GM23338 (cell line): ENCODE measurements at regions not wholly inside any gene's neighbourhood (a gene's known extent, or its start where the extent isn't known, plus 50 kb on each side); places are given as distances from the start of the nearest gene placed in this dataset.

Experiments used
- ATAC-seq: fragments of 200-7000 bp; cut with Tn5 transposase; 3 replicates; pipeline ENCODE4 v1.9.1; 2020
- DNase-seq: peaks from one replicate; pipeline ENCODE4 v3.0.0-alpha.2; 2015; ENCODE audit warnings: low spot score
- H2AFZ ChIP-seq: fragments of 200-600 bp; sonication (generic); 2 replicates; pipeline ENCODE4 v1.8.0; 2016; ENCODE audit warnings: antibody characterized with exemption, mild to moderate bottlenecking, moderate library complexity
- H3F3A ChIP-seq: fragments of 200-600 bp; sonication (generic); replicated peaks from 2 replicates; pipeline ENCODE4 v1.8.0; 2017; ENCODE audit warnings: antibody characterized with exemption, mixed run types, low read depth
- H3K27ac ChIP-seq: fragments of 200-600 bp; sonication (generic); 2 replicates; pipeline ENCODE4 v1.6.1; 2016; ENCODE audit warnings: low read depth
- H3K27me3 ChIP-seq: fragments of 200-600 bp; sonication (generic); 2 replicates; pipeline ENCODE4 v1.8.0; 2016; ENCODE audit warnings: mild to moderate bottlenecking, mixed run types, moderate library complexity; ENCODE audit not compliant: insufficient read depth
- H3K36me3 ChIP-seq: fragments of 200-600 bp; sonication (generic); 2 replicates; pipeline ENCODE4 v1.8.0; 2016; ENCODE audit warnings: mild to moderate bottlenecking; ENCODE audit not compliant: insufficient read depth
- H3K4me1 ChIP-seq: fragments of 200-600 bp; sonication (generic); 2 replicates; pipeline ENCODE4 v1.8.0; 2016; ENCODE audit warnings: mild to moderate bottlenecking, moderate library complexity; ENCODE audit not compliant: insufficient read depth
- H3K4me2 ChIP-seq: fragments of 200-600 bp; sonication (generic); 2 replicates; pipeline ENCODE4 v1.7.1; 2017; ENCODE audit warnings: mixed run types
- H3K4me3 ChIP-seq: fragments of 200-600 bp; sonication (generic); 2 replicates; pipeline ENCODE4 v1.6.1; 2016; ENCODE audit warnings: mixed run types
- H3K79me2 ChIP-seq: fragments of 200-600 bp; sonication (generic); replicated peaks from 2 replicates; pipeline ENCODE4 v1.8.0; 2017; ENCODE audit warnings: mild to moderate bottlenecking; ENCODE audit not compliant: insufficient read depth
- H3K9me2 ChIP-seq: fragments of 200-600 bp; sonication (generic); 2 replicates; pipeline ENCODE4 v1.8.0; 2017; ENCODE audit not compliant: insufficient read depth
- H4K20me1 ChIP-seq: fragments of 200-600 bp; sonication (generic); replicated peaks from 2 replicates; pipeline ENCODE4 v1.8.0; 2017; ENCODE audit warnings: mild to moderate bottlenecking; ENCODE audit not compliant: insufficient read depth
- H3K27ac Mint-ChIP-seq: 2 replicates; pipeline ENCODE4 v1.8.0; 2020; ENCODE audit warnings: inconsistent platforms, mild to moderate bottlenecking, moderate library complexity, mixed read lengths
- H3K27me3 Mint-ChIP-seq: 3 replicates; pipeline ENCODE4 v1.8.0; 2022; ENCODE audit warnings: low read depth, mild to moderate bottlenecking, moderate library complexity, mixed read lengths, inconsistent platforms; ENCODE audit not compliant: insufficient read depth, poor library complexity
- H3K36me3 Mint-ChIP-seq: 3 replicates; pipeline ENCODE4 v1.8.0; 2021; ENCODE audit warnings: low read depth, mild to moderate bottlenecking, inconsistent platforms, moderate library complexity, mixed read lengths
- H3K4me1 Mint-ChIP-seq: 3 replicates; pipeline ENCODE4 v1.8.0; 2020; ENCODE audit warnings: mild to moderate bottlenecking, inconsistent platforms, mixed read lengths
- H3K4me3 Mint-ChIP-seq: 3 replicates; pipeline ENCODE4 v1.8.0; 2021; ENCODE audit warnings: moderate library complexity, mild to moderate bottlenecking, inconsistent platforms, mixed read lengths
- H3K9me3 Mint-ChIP-seq: 3 replicates; pipeline ENCODE4 v1.8.0; 2020; ENCODE audit warnings: moderate library complexity, mild to moderate bottlenecking, inconsistent platforms, mixed read lengths
- CREB1 ChIP-seq: fragments of 250-450 bp; sonication (Bioruptor Pico); IDR thresholded peaks from 2 replicates; pipeline ENCODE4 v1.5.0; 2020; ENCODE audit warnings: low read depth, mild to moderate bottlenecking, moderate library complexity
- CTCF ChIP-seq, 2 experiments: fragments of 200-600 bp in 1 of 2; sonication (generic) in 1 of 2; conservative IDR thresholded peaks; 2 replicates each; pipeline versions ENCODE4 v1.5.1 to v1.6.1; 2016 to 2017; ENCODE audit warnings: antibody characterized with exemption in 2 of 2, low read depth in 2 of 2, mild to moderate bottlenecking in 2 of 2, moderate library complexity in 1 of 2
- ETS1 ChIP-seq: IDR thresholded peaks from 2 replicates; pipeline ENCODE4 v1.6.1; 2016; ENCODE audit warnings: antibody characterized with exemption
- EZH2 ChIP-seq: fragments of 200-600 bp; sonication (generic); IDR thresholded peaks from one replicate; pipeline ENCODE4 v1.8.0; 2017; ENCODE audit warnings: antibody characterized with exemption, mild to moderate bottlenecking, low read depth; ENCODE audit not compliant: unreplicated experiment
- EZH2phosphoT487 ChIP-seq: fragments of 200-600 bp; sonication (generic); IDR thresholded peaks from one replicate; pipeline ENCODE4 v1.8.1; 2018; ENCODE audit warnings: antibody characterized with exemption; ENCODE audit not compliant: unreplicated experiment
- JUNB ChIP-seq: IDR thresholded peaks from one replicate; pipeline ENCODE4 v1.6.1; 2016; ENCODE audit warnings: antibody characterized with exemption; ENCODE audit not compliant: unreplicated experiment
- NANOG ChIP-seq: IDR thresholded peaks from 2 replicates; pipeline ENCODE4 v1.6.1; 2016; ENCODE audit warnings: antibody characterized with exemption, borderline replicate concordance
- POLR2AphosphoS5 ChIP-seq: IDR thresholded peaks from 2 replicates; pipeline ENCODE4 v1.6.1; 2016; ENCODE audit warnings: antibody characterized with exemption, low read depth
- REST ChIP-seq: IDR thresholded peaks from one replicate; pipeline ENCODE4 v1.6.1; 2018; ENCODE audit warnings: antibody characterized with exemption; ENCODE audit not compliant: unreplicated experiment
- STAT1 ChIP-seq: IDR thresholded peaks from one replicate; pipeline ENCODE4 v1.6.1; 2016; ENCODE audit warnings: antibody characterized with exemption; ENCODE audit not compliant: unreplicated experiment
- ZNF114 ChIP-seq: fragments of 250-450 bp; sonication (Bioruptor Pico); IDR thresholded peaks from 2 replicates; pipeline ENCODE4 v1.5.0; 2020; ENCODE audit warnings: mild to moderate bottlenecking, moderate library complexity
- ZNF331 ChIP-seq: fragments of 250-450 bp; sonication (Bioruptor Pico); IDR thresholded peaks from 2 replicates; pipeline ENCODE4 v1.5.0; 2020; ENCODE audit warnings: low read depth, mild to moderate bottlenecking, moderate library complexity
- ZNF462 ChIP-seq: fragments of 250-450 bp; sonication (Bioruptor Pico); IDR thresholded peaks from 2 replicates; pipeline ENCODE4 v1.5.0; 2020; ENCODE audit warnings: mild to moderate bottlenecking, moderate library complexity

- H3K9me3 Mint-ChIP-seq, result no peaks in the 10 kb centered on the region
- no peaks in the 10 kb centered on the region for H3K4me1 ChIP-seq
- no peaks in the 10 kb centered on the region for H3K4me1 Mint-ChIP-seq
- no peak overlapping the region for H3K27ac ChIP-seq
- no peaks in the 10 kb centered on the region; the same call in 1 of the 2 replicates for H3K9me2 ChIP-seq
- H3K36me3 Mint-ChIP-seq, result no peaks in the 10 kb centered on the region
- no peak overlapping the region for H3K27ac Mint-ChIP-seq
- no peaks in the 10 kb centered on the region for H3K27me3 ChIP-seq
- H3K79me2 ChIP-seq, result no peaks in the 10 kb centered on the region
- peaks cover 4% of the 10 kb centered on the region for H3K27me3 Mint-ChIP-seq
- no peak overlapping the region for H3K4me3 ChIP-seq
- H3K4me3 Mint-ChIP-seq, result no peak overlapping the region
- DNase-seq, result no peak
- no peak overlapping the region for H3K4me2 ChIP-seq
- no peaks in the 10 kb centered on the region for H4K20me1 ChIP-seq
- no peaks in the 10 kb centered on the region for H3F3A ChIP-seq
- ATAC-seq, result no peak
- no peak overlapping the region for H2AFZ ChIP-seq
- TF ChIP-seq ETS1, result no peak
- no peak for TF ChIP-seq EZH2phosphoT487
- no peak for TF ChIP-seq JUNB
- TF ChIP-seq CTCF (conservative IDR thresholded peaks at IDR 0.05; ENCODE audit: low read depth in 2 of 2), result no peak
- TF ChIP-seq ZNF114 (CRISPR knock-in tag), result no peak
- no peak for TF ChIP-seq POLR2AphosphoS5
- no peak for TF ChIP-seq ZNF462 (CRISPR knock-in tag)
- TF ChIP-seq ZNF331 (CRISPR knock-in tag), result no peak
- no peak for TF ChIP-seq NANOG
- TF ChIP-seq EZH2, result no peak
- TF ChIP-seq CREB1, result no peak
- no peak for TF ChIP-seq STAT1
- no peak for TF ChIP-seq REST
- no peaks in the 10 kb centered on the region for H3K36me3 ChIP-seq
Measured at GRCh38 chr3:162263596-162263995, 767.0 kb downstream of the OTOL1 start.
